H1 (cell line): ENCODE measurements at regions not wholly inside any gene's neighbourhood (a gene's known extent, or its start where the extent isn't known, plus 50 kb on each side); places are given as distances from the start of the nearest gene placed in this dataset.

ENCODE experiments used
- CTCF ChIA-PET: fragments of 300-600 bp; sonication (Branson Sonifier 250); formaldehyde crosslinking; loops from one replicate; lab custom pipeline; 2021; ENCODE audit not compliant: partially characterized antibody; lab: Charles Lee
- POLR2A ChIA-PET: fragments of 300-600 bp; sonication (Branson Sonifier 250); formaldehyde crosslinking; loops from one replicate; lab custom pipeline; 2021; ENCODE audit warnings: inconsistent platforms; ENCODE audit not compliant: partially characterized antibody; lab: Charles Lee
- DNase-seq, 2 experiments: peaks; one replicate each; pipeline versions ENCODE4 v3.0.0 to v3.0.0-alpha.2; 2010 to 2022; ENCODE audit warnings: low spot score in 2 of 2, low read depth in 1 of 2, mixed read lengths in 1 of 2
- FAIRE-seq: peaks from 2 replicates; lab custom pipeline; 2011; peaks lifted over from hg19 to GRCh38; lab: Jason Lieb, UNC
- H2AFZ ChIP-seq: 2 replicates; pipeline ENCODE4 v1.8.1; 2012; ENCODE audit warnings: low read length, inconsistent platforms
- H2AK5ac ChIP-seq: 2 replicates; pipeline ENCODE4 v1.6.1; 2013; ENCODE audit warnings: low read depth, low read length
- H2BK120ac ChIP-seq: replicated peaks from 2 replicates; pipeline ENCODE3; 2013; ENCODE audit warnings: low read depth, low read length, inconsistent platforms
- H2BK12ac ChIP-seq: 2 replicates; pipeline ENCODE4 v1.6.1; 2013; ENCODE audit warnings: low read depth, low read length
- H2BK15ac ChIP-seq: 2 replicates; pipeline ENCODE4 v1.6.1; 2013; ENCODE audit warnings: low read length
- H2BK20ac ChIP-seq: 2 replicates; pipeline ENCODE4 v1.6.1; 2013; ENCODE audit warnings: low read length
- H2BK5ac ChIP-seq: 2 replicates; pipeline ENCODE4 v1.6.1; 2013; ENCODE audit warnings: low read depth, low read length
- H3K14ac ChIP-seq: 2 replicates; pipeline ENCODE4 v1.6.1; 2013; ENCODE audit warnings: inconsistent platforms; ENCODE audit not compliant: insufficient read length
- H3K18ac ChIP-seq: 2 replicates; pipeline ENCODE4 v1.6.1; 2013; ENCODE audit warnings: low read length; ENCODE audit errors: extremely low read depth
- H3K23ac ChIP-seq: 2 replicates; pipeline ENCODE4 v1.6.1; 2013; ENCODE audit warnings: inconsistent platforms; ENCODE audit not compliant: insufficient read length
- H3K23me2 ChIP-seq: 2 replicates; pipeline ENCODE4 v1.6.1; 2013; ENCODE audit warnings: low read depth, low read length
- H3K27ac ChIP-seq: 2 replicates; pipeline ENCODE4 v1.6.1; 2011; ENCODE audit warnings: low read depth, low read length, inconsistent platforms
- H3K27me3 ChIP-seq, 4 experiments: replicated peaks in 1 of 4; 1 replicate in 1 of 4; 2 replicates in 3 of 4; pipeline versions ENCODE4 v1.6.1 to v1.8.1; 2011 to 2013; ENCODE audit warnings: low read length in 3 of 4, mild to moderate bottlenecking in 3 of 4, inconsistent platforms in 2 of 4, mixed read lengths in 2 of 4, moderate library complexity in 1 of 4; ENCODE audit not compliant: control insufficient read depth in 3 of 4, insufficient read depth in 3 of 4; ENCODE audit errors: extremely low read depth in 1 of 4
- H3K36me3 ChIP-seq, 4 experiments: 2 replicates each; pipeline versions ENCODE4 v1.6.1 to v1.8.1; 2011 to 2013; ENCODE audit warnings: mild to moderate bottlenecking in 4 of 4, low read length in 3 of 4, moderate library complexity in 2 of 4, control low read depth in 1 of 4, inconsistent platforms in 1 of 4; ENCODE audit not compliant: insufficient read depth in 4 of 4, control insufficient read depth in 2 of 4
- H3K4ac ChIP-seq: replicated peaks from 2 replicates; pipeline ENCODE3; 2013; ENCODE audit warnings: low read length, low read depth, mixed read lengths, inconsistent platforms; ENCODE audit not compliant: insufficient read length
- H3K4me1 ChIP-seq, 4 experiments: replicated peaks in 1 of 4; 1 replicate in 1 of 4; 2 replicates in 3 of 4; pipeline versions ENCODE4 v1.6.1 to v1.8.1; 2011 to 2013; ENCODE audit warnings: low read length in 3 of 4, inconsistent platforms in 2 of 4, mixed read lengths in 1 of 4; ENCODE audit not compliant: insufficient read depth in 4 of 4, control insufficient read depth in 3 of 4
- H3K4me2 ChIP-seq, 2 experiments: 2 replicates each; pipeline versions ENCODE4 v1.6.1 to v1.8.1; 2011 to 2013; ENCODE audit warnings: low read depth in 2 of 2, low read length in 2 of 2, control low read depth in 1 of 2, inconsistent platforms in 1 of 2, mild to moderate bottlenecking in 1 of 2; ENCODE audit not compliant: insufficient read depth in 1 of 2
- H3K4me3 ChIP-seq, 4 experiments: fragments of 200-600, 300-600 bp in 1 of 4; sonication (generic), shearing (Covaris generic), sonication (Bioruptor Twin) in 1 of 4; 2 replicates each; pipeline versions ENCODE4 v1.5.1 to v1.8.1; 2011 to 2016; ENCODE audit warnings: low read length in 4 of 4, low read depth in 3 of 4, control low read depth in 2 of 4, inconsistent platforms in 2 of 4, mild to moderate bottlenecking in 2 of 4, mixed read lengths in 1 of 4, moderate library complexity in 1 of 4; ENCODE audit not compliant: insufficient read depth in 2 of 4; ENCODE audit errors: extremely low read depth in 1 of 4
- H3K56ac ChIP-seq: replicated peaks from 2 replicates; pipeline ENCODE3; 2013; ENCODE audit warnings: low read depth, mild to moderate bottlenecking, mixed read lengths, low read length, inconsistent platforms; ENCODE audit not compliant: insufficient read length
- H3K79me1 ChIP-seq: 2 replicates; pipeline ENCODE4 v1.6.1; 2013; ENCODE audit warnings: low read depth, low read length, control low read depth
- H3K79me2 ChIP-seq, 2 experiments: 2 replicates each; pipeline versions ENCODE4 v1.6.1 to v1.8.1; 2012 to 2013; ENCODE audit warnings: low read length in 2 of 2, mild to moderate bottlenecking in 2 of 2, inconsistent platforms in 1 of 2; ENCODE audit not compliant: insufficient read depth in 2 of 2, control insufficient read depth in 1 of 2
- H3K9ac ChIP-seq, 4 experiments: replicated peaks in 1 of 4; 1 replicate in 1 of 4; 2 replicates in 3 of 4; pipeline versions ENCODE4 v1.6.1 to v1.8.1; 2011 to 2013; ENCODE audit warnings: low read depth in 3 of 4, low read length in 3 of 4, control low read depth in 2 of 4, mild to moderate bottlenecking in 2 of 4, moderate library complexity in 2 of 4, inconsistent platforms in 1 of 4; ENCODE audit errors: extremely low read depth in 1 of 4
- H3K9me3 ChIP-seq, 2 experiments: 2 replicates each; pipeline versions ENCODE4 v1.6.1 to v1.8.1; 2012 to 2013; ENCODE audit warnings: mild to moderate bottlenecking in 2 of 2, moderate library complexity in 2 of 2, control low read depth in 1 of 2, inconsistent platforms in 1 of 2, low read depth in 1 of 2, low read length in 1 of 2, mixed read lengths in 1 of 2; ENCODE audit not compliant: insufficient read depth in 2 of 2
- H4K20me1 ChIP-seq, 2 experiments: replicated peaks in 1 of 2; 2 replicates each; pipeline versions ENCODE3 to v1.8.1; 2011 to 2013; ENCODE audit warnings: inconsistent platforms in 2 of 2, low read length in 2 of 2, mild to moderate bottlenecking in 1 of 2; ENCODE audit not compliant: insufficient read depth in 2 of 2, control insufficient read depth in 1 of 2
- H4K5ac ChIP-seq: 2 replicates; pipeline ENCODE4 v1.6.1; 2013; ENCODE audit warnings: low read length, low read depth, mixed read lengths, inconsistent platforms; ENCODE audit not compliant: insufficient read length
- H4K8ac ChIP-seq: 2 replicates; pipeline ENCODE4 v1.8.0; 2013; ENCODE audit warnings: mild to moderate bottlenecking, moderate library complexity, low read length, inconsistent platforms; ENCODE audit not compliant: insufficient read depth; ENCODE audit errors: extremely low read depth
- H4K91ac ChIP-seq: replicated peaks from 2 replicates; pipeline ENCODE3; 2013; ENCODE audit warnings: low read length, mixed read lengths, inconsistent platforms; ENCODE audit not compliant: insufficient read length
- BACH1 ChIP-seq: IDR thresholded peaks from 2 replicates; pipeline ENCODE4 v1.6.1; 2012; ENCODE audit warnings: low read length, improper control_type of control experiment
- GTF2F1 ChIP-seq: IDR thresholded peaks from 2 replicates; pipeline ENCODE4 v1.6.1; 2012; ENCODE audit warnings: low read depth, low read length, improper control_type of control experiment, borderline replicate concordance
- HDAC6 ChIP-seq: IDR thresholded peaks from one replicate; pipeline ENCODE4 v1.7.1; 2012; ENCODE audit warnings: low read depth, mild to moderate bottlenecking, inconsistent platforms, low read length, moderate library complexity
- KDM4A ChIP-seq: IDR thresholded peaks from one replicate; pipeline ENCODE4 v1.7.1; 2012; ENCODE audit warnings: low read depth, mild to moderate bottlenecking, moderate library complexity, low read length, inconsistent platforms; ENCODE audit not compliant: severe bottlenecking
- POLR2AphosphoS5 ChIP-seq: IDR thresholded peaks from 2 replicates; pipeline ENCODE4 v1.6.1; 2011; ENCODE audit warnings: low read depth, low read length
- RAD21 ChIP-seq, 2 experiments: IDR thresholded peaks in 1 of 2; conservative IDR thresholded peaks in 1 of 2; 2 replicates each; pipeline ENCODE4 v1.6.1; 2011; ENCODE audit warnings: low read depth in 2 of 2, low read length in 2 of 2, improper control_type of control experiment in 1 of 2, inconsistent platforms in 1 of 2, mild to moderate bottlenecking in 1 of 2, moderate library complexity in 1 of 2
- RFX5 ChIP-seq: IDR thresholded peaks from 2 replicates; pipeline ENCODE4 v1.6.1; 2011; ENCODE audit warnings: low read depth, low read length, improper control_type of control experiment, borderline replicate concordance
- SP4 ChIP-seq: IDR thresholded peaks from 2 replicates; pipeline ENCODE4 v1.6.1; 2012; ENCODE audit warnings: low read length, inconsistent platforms
- TAF1 ChIP-seq: IDR thresholded peaks from 2 replicates; pipeline ENCODE4 v1.6.1; 2011; ENCODE audit warnings: mild to moderate bottlenecking, low read depth, low read length
- TBP ChIP-seq: IDR thresholded peaks from 2 replicates; pipeline ENCODE4 v1.6.1; 2011; ENCODE audit warnings: low read depth, low read length, improper control_type of control experiment
- YY1 ChIP-seq: IDR thresholded peaks from 2 replicates; pipeline ENCODE4 v1.6.1; 2011; ENCODE audit warnings: low read depth, mild to moderate bottlenecking, low read length
- WGBS, 2 experiments: shearing (Covaris generic) in 1 of 2; methylation state at CpG; one replicate each; pipeline versions ENCODE4 v1.1.6 to v1.1.7; 2013 to 2015; ENCODE audit warnings: low lambda C conversion rate in 2 of 2, mixed read lengths in 2 of 2, inconsistent platforms in 1 of 2, low coverage in 1 of 2, missing lambda C conversion rate in 1 of 2; ENCODE audit not compliant: insufficient replicate concordance in 2 of 2, insufficient coverage in 1 of 2, insufficient read length in 1 of 2; ENCODE audit errors: extremely low coverage in 1 of 2, missing lambda C conversion rate in 1 of 2; 5-methylcytosine and 5-hydroxymethylcytosine counted together
- TF ChIP-seq, protein P1 (sequence below): IDR thresholded peaks from 2 replicates; pipeline ENCODE4 v1.6.1; 2012; ENCODE audit warnings: inconsistent platforms
- TF ChIP-seq, protein P2 (sequence below): IDR thresholded peaks from 2 replicates; pipeline ENCODE4 v1.6.1; 2012; ENCODE audit warnings: inconsistent platforms

DNA sequence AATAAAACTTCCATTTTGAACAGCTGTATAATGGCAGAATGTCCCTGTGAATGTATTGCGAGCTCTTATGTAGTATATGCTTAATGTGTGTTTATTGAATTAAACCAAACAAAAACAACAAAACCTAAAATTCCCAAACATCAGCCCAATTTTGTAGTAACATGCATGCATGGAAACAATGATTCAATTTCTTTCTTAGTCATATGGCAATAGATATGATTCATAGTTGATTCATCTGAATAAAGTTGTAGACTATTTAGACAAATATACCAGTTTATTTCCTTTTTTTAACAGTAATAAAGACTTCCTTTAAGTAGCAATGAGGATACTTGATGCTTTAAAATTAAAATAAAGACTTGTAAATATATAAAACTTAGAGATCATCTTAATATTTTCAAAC, 670.6 kb downstream of the CD109 start:
- H3K9ac ChIP-seq = no peak overlapping the region
- FAIRE-seq = no peak
- H3K9me3 ChIP-seq = no peaks in the 10 kb centered on the region
- no peak overlapping the region for H3K27ac ChIP-seq
- H2AK5ac ChIP-seq = no peak overlapping the region
- WGBS, 2 experiments = 89% methylated on average over 1 of the region's 1 CpG; no CpG with 5 or more reads in 1 of the 2 experiments
- H3K23ac ChIP-seq = no peak overlapping the region
- H3K23me2 ChIP-seq = no peaks in the 10 kb centered on the region
- no peaks in the 10 kb centered on the region for H3K27me3 ChIP-seq
- H3K79me1 ChIP-seq = no peaks in the 10 kb centered on the region
- no peak overlapping the region for H3K56ac ChIP-seq
- no peak for TF ChIP-seq RFX5
- TF ChIP-seq HDAC6 = no peak
- TF ChIP-seq, protein P1, sequence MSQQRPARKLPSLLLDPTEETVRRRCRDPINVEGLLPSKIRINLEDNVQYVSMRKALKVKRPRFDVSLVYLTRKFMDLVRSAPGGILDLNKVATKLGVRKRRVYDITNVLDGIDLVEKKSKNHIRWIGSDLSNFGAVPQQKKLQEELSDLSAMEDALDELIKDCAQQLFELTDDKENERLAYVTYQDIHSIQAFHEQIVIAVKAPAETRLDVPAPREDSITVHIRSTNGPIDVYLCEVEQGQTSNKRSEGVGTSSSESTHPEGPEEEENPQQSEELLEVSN = no peak
- TF ChIP-seq GTF2F1 = no peak
- TF ChIP-seq SP4 = no peak
- no peak for TF ChIP-seq BACH1
- no peak for TF ChIP-seq TAF1
- TF ChIP-seq KDM4A = no peak
- no peak for TF ChIP-seq RAD21 (IDR thresholded peaks at IDR 0.05 in 1 of 2, conservative IDR thresholded peaks at IDR 0.05 in 1 of 2; ENCODE audit: low read depth in 2 of 2, low read length in 2 of 2)
- no peak for TF ChIP-seq POLR2AphosphoS5
- no peak for TF ChIP-seq YY1
- TF ChIP-seq TBP = no peak
- TF ChIP-seq, protein P2, sequence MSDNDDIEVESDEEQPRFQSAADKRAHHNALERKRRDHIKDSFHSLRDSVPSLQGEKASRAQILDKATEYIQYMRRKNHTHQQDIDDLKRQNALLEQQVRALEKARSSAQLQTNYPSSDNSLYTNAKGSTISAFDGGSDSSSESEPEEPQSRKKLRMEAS = no peak
- no peak overlapping the region for H4K8ac ChIP-seq
- DNase-seq = no peak
- H3K14ac ChIP-seq = no peak overlapping the region
- H2BK15ac ChIP-seq = no peak overlapping the region
- H3K36me3 ChIP-seq = no peaks in the 10 kb centered on the region
- no peak overlapping the region for H3K4me2 ChIP-seq
- H4K5ac ChIP-seq = no peak overlapping the region
- no peak overlapping the region for H3K4me3 ChIP-seq
- no peaks in the 10 kb centered on the region for H4K20me1 ChIP-seq
- ChIA-PET POLR2A (no interaction called here), CTCF (no interaction called here)
- H3K4me1 ChIP-seq = no peaks in the 10 kb centered on the region
- no peaks in the 10 kb centered on the region for H3K79me2 ChIP-seq
- H2BK12ac ChIP-seq = no peak overlapping the region
- no peak overlapping the region for H2BK120ac ChIP-seq
- no peak overlapping the region for H2AFZ ChIP-seq
- H3K18ac ChIP-seq = no peak overlapping the region
- no peak overlapping the region for H3K4ac ChIP-seq
- H4K91ac ChIP-seq = no peak overlapping the region
- H2BK20ac ChIP-seq = no peak overlapping the region
- no peak overlapping the region for H2BK5ac ChIP-seq
